Posterior vena cava (tissue), 2 donors: ENCODE measurements at regions not wholly inside any gene's neighbourhood (a gene's known extent, or its start where the extent isn't known, plus 50 kb on each side); places are given as distances from the start of the nearest gene placed in this dataset.
"Not testable (repeated sequence)": the region's sequence is repeated elsewhere in the genome, so short reads cannot be mapped to it uniquely, and the experiment has no call there.

ENCODE experiments used
- DNase-seq: peaks from one replicate; pipeline ENCODE4 v3.0.0-alpha.2; 2020; ENCODE audit warnings: low spot score
- intact Hi-C, 2 donors: fragments of 100-400 bp; cut with DNase I; formaldehyde crosslinking; loops; one replicate each; pipeline versions ENCODE4 v1.14.1 to v1.14.2; 2022 to 2023
- donor health status: DM: yes; HTN: yes; CAD: no.
- donor health status: DM: yes; HTN: yes; CAD: no.

DNA sequence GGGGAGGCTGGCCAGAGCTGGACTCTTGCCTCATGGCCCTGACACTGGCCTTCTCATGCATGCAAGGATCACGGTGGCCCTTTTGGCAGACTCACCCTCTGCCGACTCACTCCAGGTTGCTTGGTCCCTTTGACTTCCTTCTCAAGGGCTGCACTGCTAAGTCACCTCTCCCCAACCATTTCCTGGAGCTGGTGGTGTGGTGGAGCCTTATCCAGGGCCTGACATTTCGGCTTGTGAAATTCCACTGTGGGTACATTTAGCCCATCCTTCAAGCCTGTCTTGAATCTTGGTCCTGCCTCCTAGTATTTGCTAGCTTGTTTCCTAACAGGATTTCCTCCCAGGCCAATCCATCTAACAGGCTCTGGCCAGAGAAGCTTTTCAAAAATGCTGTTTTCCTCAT is 52.6 kb upstream of the JUN start:
- intact Hi-C loops, result no loop called here
- DNase-seq, result no peak

GRCh38 chr1:58837886-58838285 is 54.0 kb upstream of the JUN start:
- intact Hi-C loops, result no loop called here
- DNase-seq, result no peak

- intact Hi-C loops, result no loop called here
- no peak for DNase-seq
These were observed 55.4 kb upstream of the JUN start for GRCh38 chr1:58839147-58839795.

GRCh38 chr1:58839846-58840835 is 56.3 kb upstream of the JUN start:
- DNase-seq, result no peak
- intact Hi-C loops, result no loop called here

- no peak for DNase-seq
- intact Hi-C loops, result no loop called here
These were observed 57.6 kb upstream of the JUN start for GRCh38 chr1:58841455-58841854.

DNA sequence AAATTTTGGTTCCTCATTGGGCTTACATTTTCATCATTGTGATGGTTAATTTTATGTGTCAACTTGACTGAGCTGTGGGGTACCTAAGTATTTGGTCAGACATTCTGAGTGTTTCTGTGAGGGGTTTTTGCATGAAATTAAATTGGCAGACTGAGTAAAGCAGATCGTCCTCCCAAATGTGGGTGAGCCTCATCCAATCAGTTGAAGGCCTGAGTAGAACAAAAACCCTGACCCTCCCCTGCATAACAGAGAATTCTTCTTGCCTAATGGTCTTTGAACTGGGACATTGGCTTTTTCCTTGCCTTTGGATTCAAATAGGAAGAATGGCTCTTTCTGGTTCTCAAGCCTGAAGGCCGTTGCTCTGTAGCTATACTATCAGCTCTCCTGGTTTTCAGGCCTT is 59.1 kb upstream of the JUN start:
- DNase-seq, result no peak
- intact Hi-C loops, result no loop called here

DNA sequence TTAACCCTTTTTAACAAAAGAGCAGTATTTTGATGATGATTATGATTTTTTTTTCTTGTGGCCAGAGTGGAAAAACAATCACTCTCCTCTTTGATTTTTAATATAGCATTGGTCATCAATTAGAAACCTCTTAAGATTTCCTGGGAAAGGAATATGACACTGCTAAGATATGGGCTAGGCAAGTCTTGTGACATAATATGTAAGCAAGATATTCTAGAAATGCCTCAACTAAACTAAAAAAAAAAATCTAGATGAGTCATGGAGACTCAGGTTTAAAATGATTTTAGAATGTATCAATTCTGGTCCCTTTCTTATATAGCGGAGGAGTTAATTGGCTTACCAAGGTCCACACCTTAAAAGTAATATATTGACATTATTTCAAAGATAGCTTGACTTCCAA is 60.3 kb upstream of the JUN start:
- DNase-seq, result no peak
- intact Hi-C loops, result no loop called here

DNA sequence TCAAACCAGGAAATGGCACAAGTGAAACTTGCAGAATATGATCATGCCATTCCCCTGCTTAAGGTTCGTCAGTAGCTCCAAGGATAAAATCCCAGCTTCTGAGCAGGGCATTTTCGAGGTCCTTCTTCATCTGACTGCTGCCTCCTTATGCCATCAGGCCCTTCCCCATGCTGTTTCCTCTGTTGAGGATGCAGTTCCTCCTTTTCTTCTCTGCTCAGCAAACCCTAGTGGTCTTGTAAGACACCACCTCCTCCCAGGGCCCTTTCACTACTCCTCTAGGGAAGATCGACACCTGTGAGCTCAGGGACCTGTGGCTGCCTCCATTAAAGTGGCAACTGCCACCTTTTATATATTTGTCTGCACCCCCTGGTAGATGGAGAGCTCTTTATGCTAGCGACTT is 62.1 kb upstream of the JUN start:
- intact Hi-C loops, result no loop called here
- DNase-seq, result no peak

DNA sequence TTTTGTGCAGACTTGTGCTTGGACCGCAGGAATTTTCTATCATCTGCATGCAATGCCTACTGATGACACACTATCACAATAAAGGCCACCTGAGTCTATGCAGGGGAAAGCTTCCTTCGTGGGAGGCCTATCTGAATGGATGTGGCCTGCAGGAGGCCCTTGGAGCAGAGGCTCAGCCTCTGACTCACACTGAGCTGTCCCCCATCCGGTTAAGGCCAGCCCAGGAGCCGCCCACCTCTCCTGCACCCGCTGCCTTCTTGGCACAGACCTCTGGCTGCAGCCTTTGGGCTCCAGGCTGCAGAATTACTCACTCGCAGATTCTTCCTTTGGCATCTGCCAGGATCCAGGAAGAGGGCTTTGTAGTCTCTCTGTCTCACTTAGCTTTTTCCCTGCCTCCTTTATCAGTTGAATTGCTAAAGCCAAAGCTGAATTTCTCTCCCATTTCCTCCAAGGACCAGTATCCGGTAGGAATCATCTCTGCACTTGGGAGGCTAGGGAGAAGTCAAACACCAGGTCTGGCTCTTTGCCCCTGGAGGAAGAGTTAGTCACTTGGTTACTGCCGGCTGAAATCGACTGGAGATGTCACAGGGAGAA is 65.1 kb upstream of the JUN start:
- intact Hi-C loops, result no loop called here
- peak; percentile 94 for DNase-seq

- intact Hi-C loops, result no loop called here
These were observed 65.7 kb upstream of the JUN start for GRCh38 chr1:58849551-58849950.

GRCh38 chr1:58850636-58851035 is 66.8 kb upstream of the JUN start:
- no peak for DNase-seq
- intact Hi-C loops, result loop anchor here in 1 of 2 donors (5.0 kb wide), 1 partner anchor 468 kb away; no protein-coding TSS in a partner anchor

More at GRCh38 chr1:58849551-58849950, 65.7 kb upstream of the JUN start:
- DNase-seq, result no peak

DNA sequence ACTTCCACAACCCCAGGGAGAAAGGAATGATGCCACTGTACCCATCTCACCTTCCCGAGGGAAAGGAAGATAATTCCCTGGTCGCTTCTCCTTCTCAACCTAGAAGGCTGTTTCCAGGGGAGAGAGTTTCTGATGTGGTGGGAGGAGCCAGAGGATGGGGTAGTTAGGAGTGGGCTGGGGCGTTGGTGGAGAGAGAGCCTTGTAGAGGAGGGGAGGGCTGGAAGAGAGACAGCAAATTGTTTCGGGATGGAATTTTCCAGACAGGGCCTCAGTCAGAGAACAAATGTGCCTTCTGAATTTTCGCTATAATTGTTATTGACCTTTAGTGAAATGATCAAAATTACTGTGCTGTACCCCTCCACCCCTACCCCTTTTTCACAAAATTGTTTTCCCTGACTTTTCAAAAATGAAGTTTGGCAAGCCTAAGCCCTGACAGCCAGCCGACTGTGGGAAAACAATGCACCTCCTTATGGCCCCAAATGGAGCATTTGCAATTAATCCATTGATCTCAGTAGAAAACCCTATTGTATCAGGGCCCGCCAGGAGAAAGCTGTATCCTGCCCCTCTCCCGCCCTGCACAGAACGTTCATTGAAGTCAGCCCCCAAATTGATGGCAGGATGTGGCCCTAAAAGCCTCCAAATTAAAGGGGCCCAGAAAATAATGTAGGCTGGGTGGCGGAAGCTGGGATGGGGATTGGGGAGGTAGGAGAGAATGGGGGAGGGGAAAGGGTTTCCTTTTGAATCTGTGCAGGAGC is 69.1 kb upstream of the JUN start:
- no peak for DNase-seq
- intact Hi-C loops, result loop anchor here in 1 of 2 donors (1.0 to 5.0 kb wide), 2 partner anchors 17 to 471 kb away; no protein-coding TSS in a partner anchor

GRCh38 chr1:58854576-58854975 is 70.7 kb upstream of the JUN start:
- no peak for DNase-seq
- intact Hi-C loops, result loop anchor here in 1 of 2 donors (5.0 kb wide), 1 partner anchor 472 kb away; no protein-coding TSS in a partner anchor

- intact Hi-C loops, result no loop called here
These were observed 71.7 kb upstream of the JUN start for GRCh38 chr1:58855274-58856165.

DNA sequence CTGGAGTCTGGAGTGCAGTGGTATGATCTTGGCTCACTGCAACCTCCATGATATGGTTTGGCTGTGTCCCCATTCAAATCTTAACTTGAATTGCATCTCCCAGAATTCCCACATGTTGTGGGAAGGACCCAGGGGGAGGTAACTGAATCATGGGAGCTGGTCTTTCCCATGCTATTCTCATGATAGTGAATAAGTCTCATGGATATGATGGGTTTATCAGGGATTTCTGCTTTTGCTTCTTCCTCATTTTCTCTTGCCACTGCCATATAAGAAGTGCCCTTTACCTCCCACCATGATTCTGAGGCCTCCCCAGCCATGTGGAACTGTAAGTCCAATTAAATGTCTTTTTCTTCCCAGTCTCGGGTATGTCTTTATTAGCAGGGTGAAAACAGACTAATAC is 72.4 kb upstream of the JUN start:
- DNase-seq, intact Hi-C loops: not testable (repeated sequence)

More at GRCh38 chr1:58855274-58856165, 71.7 kb upstream of the JUN start:
- DNase-seq, result no peak

GRCh38 chr1:58857680-58858673 is 74.1 kb upstream of the JUN start:
- no peak for DNase-seq
- intact Hi-C loops, result no loop called here
